Stomach (tissue), 4 donors: ENCODE measurements at regions not wholly inside any gene's neighbourhood (a gene's known extent, or its start where the extent isn't known, plus 50 kb on each side); places are given as distances from the start of the nearest gene placed in this dataset.

Source experiments
- CTCF ChIP-seq, 7 experiments: fragments of 450-650 bp in 4 of 7; fragments of 200-600 bp in 3 of 7; sonication (generic) in 3 of 7; IDR thresholded peaks; one replicate each; pipeline ENCODE4 v1.5.1; 2016 to 2019; ENCODE audit warnings: antibody characterized with exemption in 7 of 7, control low read depth in 2 of 7, mild to moderate bottlenecking in 1 of 7
- EP300 ChIP-seq: sonication (generic); formaldehyde crosslinking; IDR thresholded peaks from one replicate; pipeline ENCODE4 v1.6.1; 2017; ENCODE audit warnings: antibody characterized with exemption
- POLR2A ChIP-seq, 4 donors: fragments of 450-650 bp; IDR thresholded peaks; one replicate each; pipeline ENCODE4 v1.6.1; 2016; ENCODE audit warnings: antibody characterized with exemption in 4 of 4, control low read depth in 2 of 4, mild to moderate bottlenecking in 1 of 4, moderate library complexity in 1 of 4
- POLR2AphosphoS5 ChIP-seq, 3 donors: sonication (generic); formaldehyde crosslinking; IDR thresholded peaks; one replicate each; pipeline ENCODE4 v1.6.1; 2016; ENCODE audit warnings: antibody characterized with exemption in 3 of 3

- TF ChIP-seq POLR2AphosphoS5 (IDR thresholded peaks at IDR 0.05) (no peak), CTCF (IDR thresholded peaks at IDR 0.05) (no peak), EP300 (no peak), POLR2A (IDR thresholded peaks at IDR 0.05) (no peak)
Measured at GRCh38 chr5:61623401-61624069, 291.5 kb downstream of the ZSWIM6 start.
